HG02884 (cell line): ENCODE measurements at regions not wholly inside any gene's neighbourhood (a gene's known extent, or its start where the extent isn't known, plus 50 kb on each side); places are given as distances from the start of the nearest gene placed in this dataset.

Experiments used
- ATAC-seq: cut with Tn5 transposase; IDR thresholded peaks from one replicate; pipeline ENCODE4 v1.9.1; 2021; ENCODE audit warnings: mild to moderate bottlenecking, moderate library complexity; ENCODE audit not compliant: unreplicated experiment

- ATAC-seq, result no peak
Observed at GRCh38 chr17:63365366-63366240, 80.5 kb downstream of the CYB561 start.

GRCh38 chr17:63366241-63366566 lies 79.9 kb downstream of the CYB561 start:
- no peak for ATAC-seq

GRCh38 chr17:63369233-63369632 lies 76.9 kb downstream of the CYB561 start:
- no peak for ATAC-seq

- ATAC-seq, result no peak
Observed at GRCh38 chr17:63370696-63371095, 75.4 kb downstream of the CYB561 start.

GRCh38 chr17:63376949-63377348 lies 69.2 kb downstream of the CYB561 start:
- no peak for ATAC-seq

- ATAC-seq, result no peak
Observed at GRCh38 chr17:63378411-63379375, 67.4 kb downstream of the CYB561 start.

GRCh38 chr17:63379636-63380035 lies 66.5 kb downstream of the CYB561 start:
- no peak for ATAC-seq

- ATAC-seq, result no peak
Observed at GRCh38 chr17:63381101-63381729, 64.9 kb downstream of the CYB561 start.

GRCh38 chr17:63382136-63382535 lies 64.0 kb downstream of the CYB561 start:
- ATAC-seq, result no peak
